GM18858 (cell line): ENCODE measurements at regions not wholly inside any gene's neighbourhood (a gene's known extent, or its start where the extent isn't known, plus 50 kb on each side); places are given as distances from the start of the nearest gene placed in this dataset.

Experiments
- ATAC-seq: cut with Tn5 transposase; IDR thresholded peaks from one replicate; pipeline ENCODE4 v1.9.1; 2021; ENCODE audit not compliant: unreplicated experiment

DNA sequence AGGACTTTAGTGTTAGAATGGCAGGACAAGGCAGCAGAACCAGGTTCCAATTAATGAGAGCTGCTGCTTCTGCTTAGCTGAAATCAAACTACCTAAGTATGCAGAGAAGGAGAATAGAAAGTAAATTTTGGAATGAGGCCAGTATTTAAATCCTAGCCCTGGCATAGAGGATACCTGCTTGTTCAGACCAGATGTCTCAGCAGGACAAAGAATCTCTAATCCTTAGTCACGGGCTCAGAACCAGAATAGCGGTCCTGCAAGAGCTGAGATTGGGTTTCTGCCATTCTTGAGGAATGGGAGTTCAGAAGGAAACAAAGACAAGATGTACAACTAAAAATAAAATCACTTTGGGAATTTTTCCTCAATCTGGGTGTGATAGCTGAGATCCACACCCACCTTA, 550.8 kb upstream of the TMEM132C start:
- no peak for ATAC-seq

DNA sequence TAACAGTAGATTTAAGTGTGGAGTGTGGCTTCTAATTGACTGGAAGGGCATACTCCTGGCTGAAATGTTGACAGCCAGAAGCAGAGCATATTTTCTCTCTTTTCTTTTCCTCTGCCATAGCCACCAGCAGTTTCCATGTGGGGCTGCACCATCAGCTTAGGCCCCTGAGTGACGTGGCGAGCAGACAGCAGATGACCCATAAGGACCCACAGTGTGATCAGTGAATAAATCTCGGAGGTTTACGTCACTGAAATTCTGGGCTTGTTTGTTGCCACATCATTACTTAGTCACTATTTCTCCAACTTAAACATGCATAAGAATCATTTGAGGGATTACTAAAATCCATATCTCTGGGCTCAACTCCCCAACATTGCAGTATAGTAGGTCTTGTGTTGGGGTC, 549.7 kb upstream of the TMEM132C start:
- ATAC-seq: no peak

DNA sequence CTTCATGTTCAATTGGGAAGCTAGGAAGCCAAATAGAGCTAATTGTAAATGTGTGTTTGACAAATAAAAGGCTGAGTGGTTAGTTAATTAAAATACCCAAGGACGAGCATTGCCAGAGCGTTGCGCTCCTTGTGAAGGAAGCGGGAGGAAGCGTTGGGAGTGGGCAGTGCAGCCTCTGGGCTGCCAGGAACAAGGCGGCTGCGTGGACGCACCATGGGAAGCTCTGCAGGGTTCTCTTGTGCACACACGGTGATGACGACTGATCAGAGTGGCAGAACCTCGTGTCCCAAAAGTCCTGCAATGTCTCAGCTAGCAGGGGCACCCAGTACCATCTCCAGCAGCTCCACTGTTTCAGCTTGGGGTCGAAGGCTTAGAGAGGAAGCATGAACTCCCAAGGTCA, 546.6 kb upstream of the TMEM132C start:
- no peak for ATAC-seq

DNA sequence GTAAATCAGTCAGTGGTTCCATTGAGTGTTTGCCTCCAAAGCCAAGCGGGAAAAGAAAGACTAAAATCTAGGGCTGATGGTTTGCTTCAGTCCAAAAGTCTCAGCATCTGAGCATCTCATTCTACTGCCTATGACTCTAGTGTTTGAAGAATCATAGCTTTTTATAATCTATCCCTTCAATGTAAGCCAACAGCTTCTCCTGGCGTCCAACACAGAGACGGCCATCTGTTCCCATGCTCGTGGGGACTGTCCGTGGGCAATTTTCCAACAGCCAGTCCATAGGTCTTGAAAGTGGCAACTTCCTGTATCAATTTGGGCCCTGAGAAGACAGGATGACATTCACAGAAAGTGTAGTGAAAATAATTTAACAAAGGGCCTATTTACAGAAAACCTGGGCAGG, 544.4 kb upstream of the TMEM132C start:
- ATAC-seq: no peak

DNA sequence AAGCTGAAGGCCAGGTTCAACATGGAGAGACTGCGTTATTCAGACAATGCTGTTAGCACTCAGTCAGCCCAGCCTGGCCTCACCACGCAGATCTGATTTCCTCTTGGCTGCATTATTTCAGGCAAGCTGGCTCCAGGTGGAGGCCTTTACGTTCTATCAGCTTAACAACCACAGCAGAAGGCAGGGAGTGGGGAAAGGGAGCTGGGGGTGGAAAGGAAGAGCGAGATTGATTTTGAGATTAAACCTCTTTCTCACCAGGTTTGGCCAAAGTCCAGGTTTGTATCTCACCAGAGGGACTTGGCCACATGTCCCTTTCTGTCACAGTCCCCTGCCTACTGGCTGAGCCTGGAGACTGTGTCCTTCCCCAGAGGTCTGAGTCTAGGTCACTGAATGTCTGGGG, 543.7 kb upstream of the TMEM132C start:
- no peak for ATAC-seq

DNA sequence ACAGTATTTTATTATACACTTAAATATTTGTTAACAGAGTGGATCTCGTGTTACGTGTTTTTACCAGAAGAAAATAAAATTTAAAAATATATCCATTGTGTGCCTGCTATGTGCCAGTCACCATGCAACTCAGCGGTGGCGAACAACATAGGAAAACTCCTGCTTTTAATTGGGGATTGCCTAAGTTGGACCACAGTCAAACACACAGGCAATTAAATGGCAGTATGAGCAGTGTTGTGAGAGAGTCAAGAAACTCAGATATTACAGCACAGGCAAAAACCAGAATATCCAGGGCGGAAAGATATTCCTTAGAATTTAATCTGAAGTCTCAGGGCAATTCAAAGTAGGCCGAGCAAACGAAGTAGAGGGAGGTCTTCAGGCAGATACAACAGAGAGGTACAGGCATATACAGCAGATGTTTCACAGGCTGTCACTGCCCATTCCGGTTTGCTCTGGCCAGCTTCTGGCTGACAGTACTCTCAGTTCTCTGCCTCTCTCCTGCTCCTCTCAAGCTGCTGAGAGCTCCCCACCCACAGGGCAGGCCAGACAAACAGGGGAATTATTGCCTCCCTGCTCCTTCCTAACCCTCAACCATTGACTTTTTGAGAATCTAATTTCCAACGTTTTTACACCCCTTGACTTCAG, 540.2 kb upstream of the TMEM132C start:
- no peak for ATAC-seq

DNA sequence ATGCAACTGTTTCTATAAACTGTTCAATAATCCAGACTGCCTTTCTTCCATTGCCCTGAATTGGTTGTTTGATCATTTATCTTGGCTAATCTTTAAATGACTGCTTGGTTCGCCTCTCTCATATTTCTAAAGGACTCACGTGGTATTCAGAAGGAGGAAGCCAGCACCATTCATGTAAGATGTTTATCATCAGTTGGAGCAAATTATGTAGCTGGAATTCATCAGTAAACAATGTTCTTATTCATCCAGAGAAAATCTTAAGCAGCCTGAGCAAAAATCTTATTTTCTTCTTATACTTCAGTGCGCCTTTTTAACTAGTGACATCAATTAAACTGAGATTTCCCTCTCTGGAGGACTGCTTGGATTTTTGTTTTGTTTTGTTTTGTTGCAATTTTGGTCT, 538.7 kb upstream of the TMEM132C start:
- no peak for ATAC-seq

DNA sequence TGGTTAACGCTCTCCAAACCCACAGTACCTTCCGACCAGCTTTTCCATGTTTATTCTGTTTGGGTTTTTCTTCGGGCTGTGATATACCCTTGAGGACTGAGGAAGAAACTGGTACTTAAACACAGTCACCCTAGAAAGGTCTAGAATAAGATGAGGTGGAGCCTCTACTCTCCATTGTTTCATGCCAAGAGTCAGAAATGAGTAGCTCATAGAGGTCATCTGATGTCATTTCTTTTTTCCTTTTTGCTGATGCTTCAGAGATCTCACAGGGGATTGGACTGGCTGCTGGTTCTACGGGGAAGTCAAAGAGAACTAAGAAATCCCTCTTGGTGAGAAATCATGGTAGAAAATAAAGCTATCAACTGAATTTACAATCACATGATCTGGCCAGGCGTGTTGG, 538.2 kb upstream of the TMEM132C start:
- ATAC-seq: no peak

DNA sequence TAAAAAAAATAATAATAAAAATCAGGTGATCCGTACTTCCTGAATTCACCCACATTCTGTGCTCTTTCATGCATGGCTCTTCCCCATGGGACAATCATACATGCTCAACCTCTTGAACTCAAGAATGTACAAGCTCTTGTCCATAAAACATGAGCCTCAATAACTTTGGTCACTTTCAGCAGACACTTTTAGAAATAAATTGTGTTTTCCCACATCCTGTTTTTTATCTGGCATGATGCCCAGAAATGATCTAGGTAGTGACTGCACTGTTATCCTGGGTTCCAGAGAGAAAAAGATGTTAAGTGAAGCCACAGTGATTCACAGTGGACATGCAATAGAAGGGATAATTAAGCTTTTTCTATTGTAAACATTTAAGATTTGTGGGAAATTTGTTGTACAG, 537.6 kb upstream of the TMEM132C start:
- no peak for ATAC-seq

DNA sequence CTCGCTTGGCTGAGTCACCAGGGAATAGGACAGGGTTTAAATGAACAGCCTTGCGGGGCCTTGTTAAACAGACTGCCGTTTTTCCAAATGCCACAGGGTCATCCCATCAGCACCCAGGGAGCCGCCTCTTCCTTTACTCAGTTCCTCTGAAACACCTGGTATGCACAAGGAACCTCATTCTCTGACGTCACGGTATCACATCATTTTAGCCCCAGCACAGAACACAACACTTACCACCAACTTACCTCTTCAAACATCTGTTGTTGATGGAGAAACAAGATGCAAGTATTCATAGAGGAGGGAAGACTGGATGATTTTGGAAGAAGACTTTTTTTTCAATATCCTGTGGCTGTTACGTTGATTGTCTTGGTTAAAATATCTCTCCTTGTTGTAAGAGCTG, 535.3 kb upstream of the TMEM132C start:
- no peak for ATAC-seq

DNA sequence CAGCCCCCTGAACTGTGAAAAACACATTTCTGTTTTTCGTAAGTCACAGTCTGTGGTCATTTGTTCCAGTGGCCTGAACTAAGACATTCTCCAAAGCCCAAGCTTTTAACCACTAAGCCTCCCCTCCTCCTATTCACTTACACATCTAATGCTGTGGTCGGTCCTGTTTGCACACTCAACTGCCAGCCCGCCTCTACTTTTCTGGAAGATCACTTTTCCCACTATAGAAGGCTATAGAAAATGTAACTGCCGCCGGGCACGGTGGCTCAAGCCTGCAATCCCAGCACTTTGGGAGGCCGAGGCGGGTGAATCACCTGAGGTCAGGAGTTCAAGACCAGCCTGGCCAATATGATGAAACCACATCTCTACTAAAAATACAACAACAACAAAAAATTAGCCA, 524.7 kb upstream of the TMEM132C start:
- ATAC-seq: no peak

DNA sequence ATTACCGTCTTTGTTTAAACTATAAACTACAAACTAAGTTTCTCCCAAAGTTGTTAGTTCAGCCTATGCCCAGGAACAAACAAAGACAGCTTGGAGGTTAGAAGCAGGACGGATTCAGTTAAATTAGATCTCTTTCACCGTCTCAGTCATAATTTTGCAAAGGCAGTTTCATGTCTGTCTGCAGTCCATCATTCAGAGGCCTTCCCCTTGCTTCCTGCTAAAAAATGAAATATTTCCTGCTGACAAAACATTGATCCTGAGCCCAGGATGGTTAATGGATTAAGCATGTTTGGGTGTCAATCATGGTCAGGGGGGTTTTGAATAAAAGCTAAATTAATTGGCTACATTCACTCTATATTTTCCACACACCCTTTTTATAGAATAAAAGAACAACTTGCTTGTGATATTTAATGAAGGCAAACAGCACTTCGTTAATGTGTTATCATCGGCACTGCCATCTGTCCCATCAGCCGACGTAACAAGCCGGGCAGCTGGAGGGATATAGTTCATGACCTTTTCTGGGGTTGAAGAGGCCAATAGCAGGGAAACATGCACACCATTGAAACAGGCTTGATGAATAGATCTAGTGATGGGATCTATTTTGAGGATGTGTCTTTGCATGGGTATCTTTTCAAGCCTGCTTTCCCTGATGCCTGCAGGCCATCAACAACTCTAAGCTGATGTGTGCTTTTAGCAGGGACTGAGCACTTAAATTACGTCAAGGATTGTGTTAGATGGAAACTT, 521.3 kb upstream of the TMEM132C start:
- ATAC-seq: no peak

DNA sequence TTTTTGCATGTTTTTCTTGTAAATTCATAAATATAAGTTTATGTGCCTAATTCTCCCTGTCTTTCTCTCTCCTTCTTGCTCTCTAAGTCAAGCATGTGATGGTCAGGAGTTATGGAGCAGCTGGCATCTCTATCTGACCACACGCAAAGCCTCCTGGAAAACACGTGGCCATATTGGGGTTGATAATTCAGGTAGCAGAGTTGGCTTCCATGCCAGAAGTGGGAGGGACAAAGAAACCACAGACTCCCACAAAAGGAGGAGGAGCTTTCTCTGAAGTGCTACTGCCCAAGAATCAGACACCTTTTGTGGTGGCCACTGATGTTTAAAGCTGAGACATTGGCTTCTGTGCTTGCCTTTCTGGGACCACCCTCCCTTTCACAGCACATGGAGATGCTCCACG, 517.6 kb upstream of the TMEM132C start:
- ATAC-seq: no peak

DNA sequence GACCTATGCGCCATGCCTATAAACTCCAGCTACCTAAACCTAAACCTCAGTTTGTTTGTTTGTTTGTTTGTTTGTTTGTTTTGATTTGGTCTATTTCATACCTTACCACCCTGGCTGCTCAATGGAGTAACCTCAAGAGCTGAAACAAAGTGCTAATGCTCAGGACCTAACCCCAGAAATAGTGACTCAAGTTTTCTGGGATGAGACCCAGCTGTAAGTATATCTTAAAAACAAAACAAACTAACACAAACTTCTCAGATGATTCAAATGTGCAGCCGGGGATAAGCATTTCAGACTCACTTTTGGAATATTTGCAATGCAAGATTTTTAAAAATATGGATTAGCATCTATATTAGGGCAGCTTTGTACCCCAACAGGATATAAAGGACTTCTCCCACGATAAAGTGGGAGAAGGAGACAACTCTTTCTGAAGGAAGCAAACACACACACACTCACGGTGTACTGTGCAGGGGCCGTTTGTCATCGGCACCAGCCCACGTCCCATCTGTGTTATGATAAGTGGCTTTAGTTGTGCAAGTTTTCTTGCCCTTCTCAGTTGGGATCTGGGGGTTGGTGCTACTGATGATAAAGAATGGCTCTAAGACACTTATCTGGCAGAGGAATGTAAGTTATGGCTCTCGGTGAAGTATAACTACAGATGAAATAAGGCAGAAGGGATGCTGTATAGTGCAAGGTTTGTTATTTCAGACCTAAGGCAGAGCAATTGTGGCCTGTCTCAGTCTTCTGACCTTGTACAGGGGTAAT, 516.7 kb upstream of the TMEM132C start:
- no peak for ATAC-seq

DNA sequence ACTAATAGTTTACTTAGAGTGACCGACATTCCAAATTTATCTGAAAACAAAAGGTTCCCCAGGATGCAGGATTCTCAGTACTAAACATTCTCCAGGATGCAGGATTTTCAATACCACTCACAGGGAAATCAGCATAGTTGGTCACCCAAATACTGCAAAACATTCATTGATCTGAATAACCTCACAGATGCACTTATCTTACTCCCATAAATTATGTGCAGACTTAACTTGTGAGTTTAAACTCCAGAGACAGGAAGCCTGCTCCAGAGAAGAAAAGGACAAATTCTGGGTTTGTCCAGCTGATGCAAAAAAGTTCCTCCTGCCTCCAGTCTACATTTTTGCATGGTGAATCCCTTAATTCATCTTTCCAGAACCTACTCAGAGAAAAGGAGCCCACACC, 514.2 kb upstream of the TMEM132C start:
- ATAC-seq: no peak

DNA sequence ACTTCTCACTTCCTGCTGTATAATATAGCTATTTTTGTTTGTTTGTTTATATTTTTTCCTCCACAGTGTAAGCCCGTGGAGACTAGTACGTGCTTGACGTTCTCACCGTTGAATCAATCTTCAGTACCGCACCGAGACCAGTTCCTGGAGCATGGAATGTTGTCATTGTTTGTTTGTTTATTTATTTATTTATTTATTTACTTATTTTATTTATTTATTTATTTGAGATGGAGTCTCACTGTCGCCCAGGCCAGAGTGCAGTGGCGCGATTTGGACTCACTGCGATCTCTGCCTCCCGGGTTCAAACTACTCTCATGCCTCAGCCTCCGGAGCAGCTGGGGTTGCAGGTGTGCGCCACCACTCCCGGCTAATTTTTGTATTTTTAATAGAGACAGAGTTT, 506.6 kb upstream of the TMEM132C start:
- no peak for ATAC-seq

DNA sequence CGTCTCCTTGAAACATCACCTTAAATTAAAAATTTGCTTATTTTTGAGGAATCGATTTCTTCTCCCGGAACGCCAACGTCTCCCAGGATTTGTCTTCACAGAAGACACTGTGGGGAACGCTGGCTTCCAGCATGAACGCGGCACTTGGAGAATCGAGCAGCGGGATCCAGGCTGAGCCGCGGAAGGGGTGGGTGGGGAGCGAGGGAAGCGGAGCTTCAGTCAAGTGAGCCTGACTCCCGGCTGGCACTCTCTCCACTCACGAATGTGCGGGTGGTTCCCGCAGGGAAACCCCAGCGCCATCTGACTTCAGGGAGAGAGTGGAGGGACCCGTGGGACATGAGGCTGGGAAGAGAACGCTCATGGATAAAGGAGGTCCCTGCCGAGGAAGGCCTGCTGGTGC, 506.0 kb upstream of the TMEM132C start:
- no peak for ATAC-seq

DNA sequence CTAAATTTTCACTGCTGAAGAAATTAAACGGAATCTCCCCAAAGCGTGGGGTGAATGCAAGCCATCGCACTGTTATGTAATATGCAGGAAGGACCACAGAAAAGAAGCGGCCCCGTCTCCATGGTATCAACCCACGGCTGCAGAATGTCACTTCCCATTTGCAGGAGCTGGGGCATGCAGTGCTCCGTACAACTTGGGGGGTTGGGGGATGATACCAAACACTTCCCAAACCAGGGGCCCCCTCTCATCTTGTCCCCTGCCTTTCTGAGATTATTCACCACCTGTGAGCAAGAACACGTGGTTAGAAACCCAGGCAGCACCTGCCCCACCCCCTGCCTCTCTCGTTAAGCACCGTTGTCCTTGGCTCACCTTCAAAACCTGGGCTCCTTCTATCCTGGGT, 505.1 kb upstream of the TMEM132C start:
- ATAC-seq: no peak

DNA sequence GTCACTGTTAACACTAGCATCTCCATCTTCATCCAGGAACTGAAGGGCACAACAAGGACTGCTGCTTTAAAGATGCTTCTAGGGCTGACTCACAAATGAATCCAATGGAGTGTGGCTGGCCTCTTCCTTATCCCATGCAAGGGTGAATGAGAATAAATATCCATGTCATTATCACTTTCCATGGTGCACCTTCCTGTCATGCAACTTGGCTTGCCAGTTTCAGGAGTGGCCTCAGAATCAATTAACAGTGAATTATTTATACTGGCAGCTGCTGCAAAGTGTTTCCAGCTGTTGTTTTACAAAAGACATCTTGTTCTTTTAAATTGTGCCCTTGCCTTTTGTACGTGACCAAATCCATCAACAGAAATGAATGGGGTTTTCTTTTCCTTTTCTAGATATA, 499.3 kb upstream of the TMEM132C start:
- no peak for ATAC-seq

DNA sequence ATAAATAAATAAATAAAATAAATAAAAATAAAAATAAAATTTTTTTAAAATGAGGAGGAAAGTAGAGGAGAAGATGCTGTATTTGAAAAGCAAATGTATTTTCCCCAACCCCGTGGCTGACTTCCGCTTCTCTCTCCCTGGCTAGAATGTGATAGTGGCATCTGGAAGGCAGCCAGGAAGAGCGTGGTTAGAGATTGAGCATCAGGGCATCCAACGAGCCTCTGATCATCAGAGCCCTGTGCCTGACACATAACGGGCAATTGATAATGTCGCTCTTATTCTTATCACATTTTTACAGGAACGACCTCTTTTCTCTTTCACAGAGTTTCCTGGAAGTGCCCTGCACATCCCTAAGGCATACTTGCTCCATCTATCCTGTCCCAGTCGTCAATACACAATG, 496.9 kb upstream of the TMEM132C start:
- no peak for ATAC-seq

DNA sequence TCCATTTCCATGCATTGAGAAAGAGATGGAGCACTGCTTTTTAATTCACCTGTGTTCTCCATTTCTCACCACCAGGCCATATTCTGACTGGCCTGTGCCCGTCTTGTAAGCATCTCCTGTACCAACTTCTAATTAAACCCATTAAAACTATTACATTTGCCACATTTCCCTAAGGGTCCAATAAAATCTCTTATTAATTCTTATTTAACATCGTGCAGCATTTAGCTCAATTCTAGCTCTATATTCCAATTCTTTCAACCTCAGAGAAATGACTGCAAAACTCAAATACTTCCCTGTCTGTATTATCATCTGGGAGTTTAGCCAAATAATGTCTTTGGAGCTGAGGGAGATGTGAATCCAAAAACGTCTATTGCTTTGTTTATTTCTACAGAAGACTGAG, 495.4 kb upstream of the TMEM132C start:
- no peak for ATAC-seq

DNA sequence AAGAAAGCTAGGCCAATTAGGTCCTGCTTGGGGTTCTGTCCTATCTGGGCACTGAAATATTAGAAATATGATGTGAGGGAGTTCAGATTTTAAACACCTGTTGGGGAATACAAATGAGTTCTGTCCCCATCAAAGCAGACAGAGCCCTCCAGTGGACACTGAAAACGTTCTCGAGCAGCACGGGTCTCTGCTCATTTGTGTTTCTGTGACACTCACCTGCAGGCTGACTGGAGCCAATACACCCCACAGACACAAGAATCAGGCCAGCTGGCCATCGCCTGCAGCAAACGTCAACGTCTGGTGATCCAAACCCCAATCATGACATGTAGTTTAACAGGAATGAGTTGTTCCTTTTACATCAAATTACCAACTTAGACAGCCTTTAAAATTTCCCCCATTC, 493.4 kb upstream of the TMEM132C start:
- no peak for ATAC-seq
